Body of pancreas (tissue), 4 donors: ENCODE measurements at regions not wholly inside any gene's neighbourhood (a gene's known extent, or its start where the extent isn't known, plus 50 kb on each side); places are given as distances from the start of the nearest gene placed in this dataset.

Experiments used
- CTCF ChIP-seq, 7 experiments: fragments of 450-650 bp in 4 of 7; fragments of 200-600 bp in 3 of 7; sonication (generic) in 3 of 7; IDR thresholded peaks; one replicate each; pipeline ENCODE4 v1.5.1; 2016 to 2019; ENCODE audit warnings: antibody characterized with exemption in 7 of 7
- POLR2A ChIP-seq, 3 donors: fragments of 450-650 bp; IDR thresholded peaks; one replicate each; pipeline ENCODE4 v1.6.1; 2016; ENCODE audit warnings: antibody characterized with exemption in 3 of 3, mild to moderate bottlenecking in 2 of 3

GRCh38 chr9:79037338-79037737 lies 534.4 kb upstream of the TLE4 start:
- no peak for TF ChIP-seq POLR2A (IDR thresholded peaks at IDR 0.05)
- no peak for TF ChIP-seq CTCF (IDR thresholded peaks at IDR 0.05)
